Heart left ventricle (tissue), 16 donors: ENCODE measurements at regions not wholly inside any gene's neighbourhood (a gene's known extent, or its start where the extent isn't known, plus 50 kb on each side); places are given as distances from the start of the nearest gene placed in this dataset.
"Not testable (repeated sequence)": the region's sequence is repeated elsewhere in the genome, so short reads cannot be mapped to it uniquely, and the experiment has no call there.

Source experiments
- ATAC-seq, 4 donors: fragments of 200-7000 bp; cut with Tn5 transposase; one replicate each; pipeline ENCODE4 v1.9.1; 2020 to 2022; ENCODE audit warnings: moderate library complexity in 4 of 4, mild to moderate bottlenecking in 3 of 4, moderate number of reproducible peaks in 1 of 4
- DNase-seq, 5 donors: peaks; one replicate each; pipeline ENCODE4 v3.0.0-alpha.2; 2020
- H3K27ac ChIP-seq, 12 donors: fragments of 200-600 bp; sonication (generic) in 4 of 12; one replicate each; pipeline versions ENCODE4 v1.5.0 to v1.8.0; 2016 to 2022; ENCODE audit warnings: mild to moderate bottlenecking in 2 of 12
- H3K27me3 ChIP-seq, 9 donors: fragments of 200-600 bp; sonication (generic) in 2 of 9; one replicate each; pipeline versions ENCODE4 v1.5.1 to v1.8.0; 2016 to 2022; ENCODE audit warnings: mild to moderate bottlenecking in 3 of 9
- H3K36me3 ChIP-seq, 9 donors: fragments of 200-600 bp; sonication (generic) in 2 of 9; one replicate each; pipeline versions ENCODE4 v1.5.0 to v1.8.0; 2018 to 2022; ENCODE audit warnings: mild to moderate bottlenecking in 2 of 9
- H3K4me1 ChIP-seq, 12 donors: fragments of 200-600 bp; sonication (generic) in 4 of 12; one replicate each; pipeline versions ENCODE4 v1.5.0 to v1.8.0; 2016 to 2022; ENCODE audit warnings: mild to moderate bottlenecking in 3 of 12
- H3K4me3 ChIP-seq, 12 donors: fragments of 200-600 bp; sonication (generic) in 4 of 12; one replicate each; pipeline versions ENCODE4 v1.5.0 to v1.8.0; 2017 to 2022; ENCODE audit warnings: mild to moderate bottlenecking in 9 of 12, moderate library complexity in 4 of 12
- H3K9me3 ChIP-seq, 12 donors: fragments of 200-600 bp; sonication (generic) in 4 of 12; one replicate each; pipeline versions ENCODE4 v1.5.0 to v1.8.0; 2016 to 2022; ENCODE audit warnings: mild to moderate bottlenecking in 1 of 12
- CTCF ChIP-seq, 12 donors: fragments of 200-600 bp; sonication (generic) in 4 of 12; IDR thresholded peaks; one replicate each; pipeline versions ENCODE4 v1.5.0 to v1.8.0; 2018 to 2022; ENCODE audit warnings: antibody characterized with exemption in 12 of 12, mild to moderate bottlenecking in 5 of 12
- POLR2A ChIP-seq, 2 donors: fragments of 450-650 bp; IDR thresholded peaks; one replicate each; pipeline ENCODE4 v1.6.1; 2017; ENCODE audit warnings: antibody characterized with exemption in 2 of 2, mild to moderate bottlenecking in 2 of 2, moderate library complexity in 2 of 2
- WGBS, 4 donors: extraction: QIAGEN DNeasy Blood & Tissue Kit in 2 of 4; methylation state at CpG; one replicate each; pipeline versions ENCODE4 v1.1.5 to v1.1.7; 2013 to 2018; 5-methylcytosine and 5-hydroxymethylcytosine counted together
- intact Hi-C, 10 donors: fragments of 100-400 bp; cut with DNase I; formaldehyde crosslinking; loops; one replicate each; pipeline versions ENCODE4 v1.11.1 to v1.14.2; 2022
- donor health status: ischemic (EF 13 %, LVEDD 7.1; RV severe dilation, severe dysfunction).
- donor health status: healthy with polysubstance abuse.
- donor health status: DM: no; HTN: yes; CAD: no.
- donor health status: DM: no; HTN: no; CAD: no.
- donor health status: ischemic (EF 25% LVEDD 6.9; RV normal size, moderate dysfunction).
- donor health status: ischemic (EF 25% LVEDD 5.7; RV mildly dilated, moderate dysfunction).
- donor health status: healthy.
- donor health status: DM: yes; HTN: yes; CAD: no.
- donor health status: ischemic (EF 35%, LVEDD 5.7; RV mildly dilated, moderate dysfunction).
- donor health status: nonischemic (EF 11% LVEDD 7.7; RV severe dilation, severe dysfunction).
- donor health status: DM: yes; HTN: yes; CAD: no.
- donor health status: PGD.
- donor health status: ischemic (EF 29% LVEDD 5.4; RV normal size, mild dysfunction).
- donor health status: nonischemic (EF 23%, LVEDD 6.1; RV moderate dilation, normal function).

GRCh38 chr4:186844059-186844681, 120.5 kb upstream of the FAT1 start:
- Histone ChIP-seq H3K4me3 (peak overlapping the region in 7 of 12 donors; percentile 18 to 41 (median 25)), H3K9me3 (no peaks in the 10 kb centered on the region), H3K27ac (peak overlapping the region; percentile 41 to 76 (median 60)), H3K27me3 (no peaks in the 10 kb centered on the region), H3K4me1 (peaks cover 0 to 24% (median 11%) of the 10 kb centered on the region in 12 donors), H3K36me3 (no peaks in the 10 kb centered on the region)
- peak in 2 of 5 donors; percentile 14 to 24 for DNase-seq
- intact Hi-C loops: no loop called here
- TF ChIP-seq CTCF (IDR thresholded peaks at IDR 0.05) (no peak), POLR2A (IDR thresholded peaks at IDR 0.05) (no peak)
- 26 to 32% (median 29%) methylated on average over 8 of the region's 8 CpGs for WGBS, 4 donors
- ATAC-seq: peak in 3 of 4 donors; percentile 63 to 79 (median 76)

GRCh38 chr4:186845137-186845842, 121.6 kb upstream of the FAT1 start:
- no peaks in the 10 kb centered on the region for H3K27me3 ChIP-seq
- peaks cover 0 to 7% (median 2%) of the 10 kb centered on the region in 12 donors for H3K9me3 ChIP-seq
- peak in 2 of 5 donors; percentile 11 to 49 for DNase-seq
- intact Hi-C loops: no loop called here
- ATAC-seq: peak; percentile 39 to 88 (median 71)
- peaks cover 0 to 24% (median 11%) of the 10 kb centered on the region in 12 donors for H3K4me1 ChIP-seq
- no peaks in the 10 kb centered on the region for H3K36me3 ChIP-seq
- H3K4me3 ChIP-seq: no peak overlapping the region
- TF ChIP-seq CTCF (IDR thresholded peaks at IDR 0.05): no peak
- no peak for TF ChIP-seq POLR2A (IDR thresholded peaks at IDR 0.05)
- 53 to 66% (median 62%) methylated on average over 9 of the region's 9 CpGs for WGBS, 4 donors
- H3K27ac ChIP-seq: peak overlapping the region in 11 of 12 donors; percentile 19 to 76 (median 57)

GRCh38 chr4:186846426-186846825, 122.8 kb upstream of the FAT1 start:
- H3K9me3 ChIP-seq: peaks cover 0 to 17% (median 8%) of the 10 kb centered on the region in 12 donors
- TF ChIP-seq POLR2A (IDR thresholded peaks at IDR 0.05) (no peak), CTCF (IDR thresholded peaks at IDR 0.05) (no peak)
- H3K4me1 ChIP-seq: peaks cover 0 to 24% (median 11%) of the 10 kb centered on the region in 12 donors
- no peaks in the 10 kb centered on the region for H3K27me3 ChIP-seq
- intact Hi-C loops: no loop called here
- WGBS, 4 donors: 54 to 73% (median 62%) methylated on average over 3 of the region's 3 CpGs
- H3K36me3 ChIP-seq: no peaks in the 10 kb centered on the region
- DNase-seq (no peak), ATAC-seq (no peak)
- H3K4me3 ChIP-seq: no peak overlapping the region
- peak overlapping the region in 1 of 12 donors; percentile 76 for H3K27ac ChIP-seq

- ATAC-seq, H3K36me3 ChIP-seq, intact Hi-C loops, H3K27ac ChIP-seq, DNase-seq, H3K4me3 ChIP-seq, H3K27me3 ChIP-seq: not testable (repeated sequence)
- peaks cover 0 to 24% (median 11%) of the 10 kb centered on the region in 12 donors for H3K4me1 ChIP-seq
- H3K9me3 ChIP-seq: peaks cover 0 to 21% (median 8%) of the 10 kb centered on the region in 12 donors
- WGBS, 4 donors: 86 to 97% (median 91%) methylated on average over 3 of the region's 3 CpGs
These were observed 123.9 kb upstream of the FAT1 start for GRCh38 chr4:186847429-186848131.
